ENCODE measurements at regions not wholly inside any gene's neighbourhood (a gene's known extent, or its start where the extent isn't known, plus 50 kb on each side); places are given as distances from the start of the nearest gene placed in this dataset.

- Histone ChIP-seq H3K9ac (no peak overlapping the region), H2AFZ (ENCODE audit: low read depth) (no peak overlapping the region), H3F3A (replicated peaks; ENCODE audit: insufficient read depth) (no peaks in the 10 kb centered on the region), H3K27ac (ENCODE audit: low read depth in 2 of 2, low read length in 1 of 2) (no peak overlapping the region), H3K4me3 (ENCODE audit: low read depth in 2 of 2, low read length in 1 of 2) (no peak overlapping the region), H3K9me2 (no peaks in the 10 kb centered on the region), H3K79me2 (ENCODE audit: insufficient read depth) (no peaks in the 10 kb centered on the region), H3K4me1 (ENCODE audit: control insufficient read depth in 1 of 2, insufficient read depth in 2 of 2, low read depth in 1 of 2, low read length in 1 of 2) (no peaks in the 10 kb centered on the region), H3K4me2 (no peak overlapping the region), H3K27me3 (ENCODE audit: insufficient read depth) (no peaks in the 10 kb centered on the region), H3K36me3 (replicated peaks in 1 of 2; ENCODE audit: control insufficient read depth in 1 of 2, insufficient read depth in 2 of 2, low read length in 1 of 2) (no peaks in the 10 kb centered on the region), H4K20me1 (ENCODE audit: insufficient read depth) (no peaks in the 10 kb centered on the region), H3K9me3 (no peaks in the 10 kb centered on the region)
- POLR2A ChIA-PET = no interaction called here
- TF ChIP-seq SIN3A (IDR thresholded peaks at IDR 0.05; ENCODE audit: borderline replicate concordance, low read depth, low read length) = no peak
- TF ChIP-seq TAF1 (IDR thresholded peaks at IDR 0.05; ENCODE audit: borderline replicate concordance, low read depth, low read length) = no peak
- no peak for TF ChIP-seq RCOR1 (IDR thresholded peaks at IDR 0.05; ENCODE audit: low read length)
- no peak for TF ChIP-seq ZBTB33 (IDR thresholded peaks at IDR 0.05; ENCODE audit: borderline replicate concordance, low read depth)
- no peak for TF ChIP-seq USF2 (IDR thresholded peaks at IDR 0.05; ENCODE audit: borderline replicate concordance, low read depth, low read length)
- no peak for TF ChIP-seq REST (IDR thresholded peaks at IDR 0.05; ENCODE audit: low read depth, low read length)
- TF ChIP-seq RAD21 (IDR thresholded peaks at IDR 0.05; ENCODE audit: low read length) = no peak
- CTCF ChIA-PET = no interaction called here
- no peak for DNase-seq
Observed at GRCh38 chr15:81680829-81681228, 306.8 kb upstream of the TMC3 start.

- Histone ChIP-seq H3K9me3 (no peaks in the 10 kb centered on the region), H3K9me2 (no peaks in the 10 kb centered on the region), H3F3A (replicated peaks; ENCODE audit: insufficient read depth) (no peaks in the 10 kb centered on the region), H4K20me1 (ENCODE audit: insufficient read depth) (no peaks in the 10 kb centered on the region), H3K4me2 (no peak overlapping the region), H3K9ac (no peak overlapping the region), H3K36me3 (replicated peaks in 1 of 2; ENCODE audit: control insufficient read depth in 1 of 2, insufficient read depth in 2 of 2, low read length in 1 of 2) (no peaks in the 10 kb centered on the region), H3K4me1 (ENCODE audit: control insufficient read depth in 1 of 2, insufficient read depth in 2 of 2, low read depth in 1 of 2, low read length in 1 of 2) (no peaks in the 10 kb centered on the region), H2AFZ (ENCODE audit: low read depth) (no peak overlapping the region), H3K27me3 (ENCODE audit: insufficient read depth) (no peaks in the 10 kb centered on the region), H3K79me2 (ENCODE audit: insufficient read depth) (no peaks in the 10 kb centered on the region), H3K4me3 (ENCODE audit: low read depth in 2 of 2, low read length in 1 of 2) (no peak overlapping the region), H3K27ac (ENCODE audit: low read depth in 2 of 2, low read length in 1 of 2) (no peak overlapping the region)
- TF ChIP-seq MXI1 (IDR thresholded peaks at IDR 0.05; ENCODE audit: low read depth, low read length) (no peak), TEAD4 (IDR thresholded peaks at IDR 0.05; ENCODE audit: borderline replicate concordance, insufficient read depth) (no peak), SMC3 (IDR thresholded peaks at IDR 0.05; ENCODE audit: low read depth, low read length) (no peak), NRF1 (IDR thresholded peaks at IDR 0.05; ENCODE audit: low read depth, low read length) (no peak), EZH2phosphoT487 (IDR thresholded peaks at IDR 0.05; ENCODE audit: borderline replicate concordance, low read depth) (no peak), USF2 (IDR thresholded peaks at IDR 0.05; ENCODE audit: borderline replicate concordance, low read depth, low read length) (no peak), MAX (IDR thresholded peaks at IDR 0.05; ENCODE audit: low read depth) (no peak)
- CTCF ChIA-PET = no interaction called here
- DNase-seq = no peak
- POLR2A ChIA-PET = no interaction called here
- 0% methylated on average over 1 of the region's 1 CpG for WGBS (ENCODE audit: low lambda C conversion rate)
Observed at GRCh38 chr15:81666839-81667238, 292.8 kb upstream of the TMC3 start.
